ENCODE measurements at regions not wholly inside any gene's neighbourhood (a gene's known extent, or its start where the extent isn't known, plus 50 kb on each side); places are given as distances from the start of the nearest gene placed in this dataset.

DNA sequence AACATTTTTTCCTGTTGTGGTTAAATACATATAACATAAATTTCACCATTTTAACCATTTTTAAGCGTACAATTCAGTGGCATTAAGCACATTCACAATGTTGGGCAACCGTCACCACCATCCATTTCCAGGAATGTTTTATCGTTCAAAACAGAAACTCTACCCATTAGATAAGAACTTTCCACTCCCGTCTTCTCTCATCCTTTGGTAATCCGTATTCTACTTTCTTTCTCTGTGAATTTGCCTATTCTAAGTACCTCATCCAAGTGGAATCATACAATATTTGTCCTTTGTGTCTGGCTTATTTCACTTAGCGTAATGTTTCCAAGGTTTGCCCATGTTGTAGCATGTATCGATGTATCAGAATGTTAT lies 336.0 kb downstream of the RRAGC start:
- no peak overlapping the region for H3K4me2 ChIP-seq (ENCODE audit: low read length)
- no peaks in the 10 kb centered on the region for H3K79me2 ChIP-seq (ENCODE audit: insufficient read depth, low read length)
- H3K27ac ChIP-seq (ENCODE audit: low read depth, low read length, poor library complexity, severe bottlenecking), result no peak overlapping the region
- H3K9ac ChIP-seq (ENCODE audit: low read length), result no peak overlapping the region
- no peak overlapping the region for H3K4me3 ChIP-seq (ENCODE audit: low read depth, low read length, poor library complexity, severe bottlenecking)
- H2AFZ ChIP-seq (ENCODE audit: low read length), result no peak overlapping the region
- H3K27me3 ChIP-seq (ENCODE audit: insufficient read depth, low read length), result no peaks in the 10 kb centered on the region
- no peaks in the 10 kb centered on the region for H3K4me1 ChIP-seq (ENCODE audit: insufficient read depth, low read length, severe bottlenecking)
- H3K9me3 ChIP-seq (ENCODE audit: low read length), result no peaks in the 10 kb centered on the region
- TF ChIP-seq, protein P1, sequence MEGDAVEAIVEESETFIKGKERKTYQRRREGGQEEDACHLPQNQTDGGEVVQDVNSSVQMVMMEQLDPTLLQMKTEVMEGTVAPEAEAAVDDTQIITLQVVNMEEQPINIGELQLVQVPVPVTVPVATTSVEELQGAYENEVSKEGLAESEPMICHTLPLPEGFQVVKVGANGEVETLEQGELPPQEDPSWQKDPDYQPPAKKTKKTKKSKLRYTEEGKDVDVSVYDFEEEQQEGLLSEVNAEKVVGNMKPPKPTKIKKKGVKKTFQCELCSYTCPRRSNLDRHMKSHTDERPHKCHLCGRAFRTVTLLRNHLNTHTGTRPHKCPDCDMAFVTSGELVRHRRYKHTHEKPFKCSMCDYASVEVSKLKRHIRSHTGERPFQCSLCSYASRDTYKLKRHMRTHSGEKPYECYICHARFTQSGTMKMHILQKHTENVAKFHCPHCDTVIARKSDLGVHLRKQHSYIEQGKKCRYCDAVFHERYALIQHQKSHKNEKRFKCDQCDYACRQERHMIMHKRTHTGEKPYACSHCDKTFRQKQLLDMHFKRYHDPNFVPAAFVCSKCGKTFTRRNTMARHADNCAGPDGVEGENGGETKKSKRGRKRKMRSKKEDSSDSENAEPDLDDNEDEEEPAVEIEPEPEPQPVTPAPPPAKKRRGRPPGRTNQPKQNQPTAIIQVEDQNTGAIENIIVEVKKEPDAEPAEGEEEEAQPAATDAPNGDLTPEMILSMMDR (IDR thresholded peaks at IDR 0.05; ENCODE audit: low read length), result no peak
- no peak for TF ChIP-seq EZH2 (IDR thresholded peaks at IDR 0.05; ENCODE audit: borderline replicate concordance, low read length)
- no peaks in the 10 kb centered on the region for H3K9me2 ChIP-seq (ENCODE audit: low read depth, low read length)
- no peaks in the 10 kb centered on the region for H3F3A ChIP-seq (ENCODE audit: insufficient read depth, low read length)
- no peaks in the 10 kb centered on the region for H4K20me1 ChIP-seq (ENCODE audit: insufficient read depth, low read length)
- H3K36me3 ChIP-seq (ENCODE audit: insufficient read depth, low read length), result no peaks in the 10 kb centered on the region

DNA sequence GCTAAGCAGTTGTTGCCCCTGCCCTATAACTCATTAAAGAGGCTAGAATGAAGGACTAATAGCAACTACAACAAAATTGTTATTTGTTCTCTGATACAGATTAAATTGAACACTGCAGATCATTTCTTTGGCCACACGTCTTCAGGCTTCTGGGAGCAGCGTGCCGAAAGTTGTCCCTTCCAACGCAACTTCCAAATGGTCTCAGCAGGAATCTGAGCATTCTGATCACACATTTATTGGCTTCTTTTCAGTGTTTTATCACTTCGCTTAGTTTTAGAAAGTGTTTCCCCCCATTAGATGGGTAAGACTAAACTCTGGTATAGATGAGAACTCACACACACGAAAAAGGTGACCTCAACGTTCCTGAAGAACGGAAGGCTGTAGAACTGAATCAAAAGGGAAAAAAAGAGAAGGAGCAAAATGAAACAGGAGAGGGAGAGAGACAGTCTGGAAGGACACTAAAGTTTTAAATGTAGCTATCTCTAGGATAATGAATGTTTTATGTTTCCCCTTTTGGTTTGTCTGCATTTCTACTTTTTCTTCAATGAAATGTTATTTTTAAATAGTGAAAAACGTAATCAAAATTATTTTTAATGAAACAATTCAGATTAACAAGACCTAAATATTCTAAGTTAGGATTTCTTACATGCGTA lies 336.5 kb downstream of the RRAGC start:
- TF ChIP-seq, protein P1 (IDR thresholded peaks at IDR 0.05; ENCODE audit: low read length), result no peak
- TF ChIP-seq EZH2 (IDR thresholded peaks at IDR 0.05; ENCODE audit: borderline replicate concordance, low read length), result no peak
- Histone ChIP-seq H3K9me3 (ENCODE audit: low read length) (no peaks in the 10 kb centered on the region), H3K4me1 (ENCODE audit: insufficient read depth, low read length, severe bottlenecking) (no peaks in the 10 kb centered on the region), H3K79me2 (ENCODE audit: insufficient read depth, low read length) (no peaks in the 10 kb centered on the region), H3K4me3 (ENCODE audit: low read depth, low read length, poor library complexity, severe bottlenecking) (no peak overlapping the region), H3K27ac (ENCODE audit: low read depth, low read length, poor library complexity, severe bottlenecking) (no peak overlapping the region), H3K9me2 (ENCODE audit: low read depth, low read length) (no peaks in the 10 kb centered on the region), H3K4me2 (ENCODE audit: low read length) (no peak overlapping the region), H3F3A (ENCODE audit: insufficient read depth, low read length) (no peaks in the 10 kb centered on the region), H3K36me3 (ENCODE audit: insufficient read depth, low read length) (no peaks in the 10 kb centered on the region), H2AFZ (ENCODE audit: low read length) (no peak overlapping the region), H4K20me1 (ENCODE audit: insufficient read depth, low read length) (no peaks in the 10 kb centered on the region), H3K27me3 (ENCODE audit: insufficient read depth, low read length) (no peaks in the 10 kb centered on the region), H3K9ac (ENCODE audit: low read length) (no peak overlapping the region)

DNA sequence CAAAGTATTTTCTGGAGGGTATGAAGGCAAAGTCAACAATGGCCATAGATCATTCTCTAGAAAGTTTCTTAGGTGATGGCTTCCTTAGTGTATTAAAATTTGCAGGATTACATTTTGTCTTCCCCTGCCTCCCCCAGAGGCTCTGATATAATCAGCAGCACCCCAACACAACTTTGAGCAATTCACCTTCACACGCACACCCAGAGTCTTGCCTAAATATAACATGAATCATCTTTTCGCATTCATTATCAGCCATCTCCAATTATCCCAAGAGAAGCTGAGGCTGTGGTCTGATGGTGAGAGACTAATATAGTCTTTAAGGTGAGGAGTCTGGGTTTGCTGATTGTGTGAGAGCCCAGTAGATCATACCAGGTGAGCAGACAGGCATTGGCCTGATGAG lies 343.0 kb downstream of the RRAGC start:
- Histone ChIP-seq H3K4me2 (ENCODE audit: low read length) (no peak overlapping the region), H3K9me3 (ENCODE audit: low read length) (no peaks in the 10 kb centered on the region), H3K36me3 (ENCODE audit: insufficient read depth, low read length) (no peaks in the 10 kb centered on the region), H3K9me2 (ENCODE audit: low read depth, low read length) (no peaks in the 10 kb centered on the region), H3K4me1 (ENCODE audit: insufficient read depth, low read length, severe bottlenecking) (no peaks in the 10 kb centered on the region), H3K27ac (ENCODE audit: low read depth, low read length, poor library complexity, severe bottlenecking) (no peak overlapping the region), H3K4me3 (ENCODE audit: low read depth, low read length, poor library complexity, severe bottlenecking) (no peak overlapping the region), H3K27me3 (ENCODE audit: insufficient read depth, low read length) (no peaks in the 10 kb centered on the region), H3K79me2 (ENCODE audit: insufficient read depth, low read length) (no peaks in the 10 kb centered on the region), H2AFZ (ENCODE audit: low read length) (no peak overlapping the region), H3K9ac (ENCODE audit: low read length) (no peak overlapping the region), H4K20me1 (ENCODE audit: insufficient read depth, low read length) (no peaks in the 10 kb centered on the region), H3F3A (ENCODE audit: insufficient read depth, low read length) (no peaks in the 10 kb centered on the region)
- TF ChIP-seq, protein P1 (IDR thresholded peaks at IDR 0.05; ENCODE audit: low read length), result no peak
- TF ChIP-seq EZH2 (IDR thresholded peaks at IDR 0.05; ENCODE audit: borderline replicate concordance, low read length), result no peak

Measured in OCI-LY1 (cell line).